ENCODE measurements at regions not wholly inside any gene's neighbourhood (a gene's known extent, or its start where the extent isn't known, plus 50 kb on each side); places are given as distances from the start of the nearest gene placed in this dataset.
A peak's percentile ranks its signal among the peaks of the same experiment; 100 is the strongest.

DNA sequence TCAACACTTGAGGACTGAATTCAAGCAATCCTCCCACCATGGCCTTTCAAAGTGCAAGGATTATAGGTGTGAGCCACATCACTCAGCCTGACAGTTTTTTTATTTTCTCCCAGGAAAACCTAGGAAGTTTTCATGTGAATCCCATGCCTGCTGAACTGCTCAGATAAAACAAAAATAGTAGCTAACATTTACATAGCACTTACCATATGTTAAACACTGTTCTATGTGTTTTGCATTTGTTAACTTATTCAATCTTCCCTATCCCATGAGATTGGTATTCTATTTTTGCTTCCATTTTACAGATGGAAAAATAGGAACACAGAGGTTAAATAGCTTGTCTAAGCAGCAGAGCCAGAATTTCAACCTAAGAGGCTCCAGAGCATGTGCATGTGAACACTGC lies 157.4 kb upstream of the KCTD1 start:
- H3K9me3 ChIP-seq (ENCODE audit: control insufficient read depth in 2 of 3, low read length in 3 of 3) = no peaks in the 10 kb centered on the region
- no peaks in the 10 kb centered on the region for H3K4me1 ChIP-seq (ENCODE audit: control insufficient read depth in 2 of 2, insufficient read depth in 2 of 2, low read length in 2 of 2)
- no peak overlapping the region for H3K27ac Mint-ChIP-seq
- CTCF ChIA-PET = no interaction called here
- DNase-seq = no peak
- H3K4me3 Mint-ChIP-seq = no peak overlapping the region
- no peaks in the 10 kb centered on the region for H3K36me3 Mint-ChIP-seq
- peaks cover 6 to 17% (median 6%) of the 10 kb centered on the region in 5 donors for H3K27me3 Mint-ChIP-seq
- peaks cover 0 to 13% (median 0%) of the 10 kb centered on the region in 7 donors for H3K4me1 Mint-ChIP-seq
- H3K36me3 ChIP-seq (ENCODE audit: control insufficient read depth in 2 of 3, insufficient read depth in 3 of 3, low read length in 3 of 3) = no peaks in the 10 kb centered on the region
- no peaks in the 10 kb centered on the region for H3K27me3 ChIP-seq (ENCODE audit: control insufficient read depth in 2 of 2, insufficient read depth in 2 of 2, low read length in 2 of 2)
- no peak overlapping the region for H3K27ac ChIP-seq (ENCODE audit: low read depth, low read length)
- POLR2A ChIA-PET = no interaction called here
- intact Hi-C loops (cut with micrococcal nuclease) = no loop called here
- ATAC-seq = no peak
- H3K4me3 ChIP-seq (ENCODE audit: low read length) = no peak overlapping the region
- peaks cover 0 to 4% (median 0%) of the 10 kb centered on the region in 11 donors for H3K9me3 Mint-ChIP-seq

DNA sequence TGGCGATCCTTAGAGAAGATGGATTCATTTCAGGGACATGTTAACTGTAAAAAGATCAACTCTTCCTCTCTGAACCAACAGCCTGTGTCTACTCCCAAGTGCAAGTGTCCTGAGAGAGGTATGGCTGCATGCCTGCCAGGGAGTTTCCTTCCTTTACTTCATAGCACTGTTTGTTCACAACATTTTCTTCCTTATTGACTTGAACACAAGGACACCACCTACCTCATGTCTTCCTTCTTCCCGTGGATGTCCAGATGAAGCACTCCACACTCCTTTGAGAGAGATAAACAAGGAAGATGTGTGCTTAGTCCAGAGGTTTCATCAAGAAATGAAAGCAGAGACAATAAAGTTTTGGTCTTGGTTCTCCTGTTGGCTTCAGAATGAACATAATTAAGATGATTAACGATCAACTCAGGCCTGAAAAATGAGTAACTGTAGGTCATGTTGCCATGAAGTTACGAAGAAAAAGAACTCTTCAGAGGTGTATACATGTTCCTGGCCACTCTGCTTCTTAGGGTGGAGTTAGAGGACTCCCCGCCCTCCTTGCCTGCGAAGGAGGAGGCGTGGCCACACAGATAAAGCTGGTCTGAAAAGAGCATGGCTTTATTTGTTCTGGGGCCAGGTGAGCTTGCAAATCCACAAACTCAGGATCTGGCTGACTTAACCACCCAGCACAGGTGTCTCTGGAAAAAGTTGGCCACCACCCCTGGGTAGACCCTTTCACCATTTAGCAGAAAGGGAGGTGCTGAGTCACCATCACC lies 155.0 kb upstream of the KCTD1 start:
- ChIA-PET CTCF (no interaction called here), POLR2A (no interaction called here)
- no peak for ATAC-seq
- no peak for DNase-seq
- Histone ChIP-seq H3K4me1 (ENCODE audit: control insufficient read depth in 2 of 2, insufficient read depth in 2 of 2, low read length in 2 of 2) (no peaks in the 10 kb centered on the region), H3K4me3 (ENCODE audit: low read length) (no peak overlapping the region), H3K9me3 (ENCODE audit: control insufficient read depth in 2 of 3, low read length in 3 of 3) (no peaks in the 10 kb centered on the region), H3K27ac (ENCODE audit: low read depth, low read length) (no peak overlapping the region), H3K36me3 (ENCODE audit: control insufficient read depth in 2 of 3, insufficient read depth in 3 of 3, low read length in 3 of 3) (no peaks in the 10 kb centered on the region), H3K27me3 (ENCODE audit: control insufficient read depth in 2 of 2, insufficient read depth in 2 of 2, low read length in 2 of 2) (no peaks in the 10 kb centered on the region)
- intact Hi-C loops (cut with micrococcal nuclease) = no loop called here
- Mint-ChIP-seq H3K4me1 (peaks cover 0 to 2% (median 0%) of the 10 kb centered on the region in 7 donors), H3K9me3 (peaks cover 0 to 3% (median 0%) of the 10 kb centered on the region in 11 donors), H3K36me3 (no peaks in the 10 kb centered on the region), H3K27me3 (peaks cover 0 to 10% (median 1%) of the 10 kb centered on the region in 5 donors), H3K4me3 (no peak overlapping the region), H3K27ac (no peak overlapping the region)

DNA sequence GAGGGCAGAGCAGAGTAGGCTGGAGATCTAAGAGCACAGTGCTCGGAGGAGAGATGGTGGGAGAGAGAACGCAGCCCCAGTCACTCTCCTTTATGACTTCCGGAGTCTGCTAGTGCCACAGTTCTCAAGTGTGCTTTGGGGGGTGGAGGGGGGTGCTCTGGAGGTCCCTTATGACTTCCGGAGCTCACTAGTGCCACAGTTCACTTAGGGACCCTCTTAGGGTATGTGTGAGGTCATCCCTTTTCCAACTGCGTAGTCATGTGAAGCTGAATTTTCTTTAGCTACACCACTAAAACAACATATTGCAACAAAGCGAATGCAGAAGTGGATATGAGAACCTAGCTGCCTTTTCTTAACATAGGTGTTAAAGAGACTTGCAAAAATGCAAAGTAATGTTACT lies 153.7 kb upstream of the KCTD1 start:
- Mint-ChIP-seq H3K36me3 (no peaks in the 10 kb centered on the region), H3K27ac (no peak overlapping the region), H3K4me1 (peaks cover 0 to 2% (median 0%) of the 10 kb centered on the region in 7 donors), H3K27me3 (peaks cover 0 to 9% (median 6%) of the 10 kb centered on the region in 5 donors), H3K4me3 (no peak overlapping the region), H3K9me3 (peaks cover 0 to 3% (median 0%) of the 10 kb centered on the region in 11 donors)
- H3K27ac ChIP-seq (ENCODE audit: low read depth, low read length) = no peak overlapping the region
- H3K27me3 ChIP-seq (ENCODE audit: control insufficient read depth in 2 of 2, insufficient read depth in 2 of 2, low read length in 2 of 2) = no peaks in the 10 kb centered on the region
- DNase-seq (no peak), ATAC-seq (no peak)
- CTCF ChIA-PET = no interaction called here
- H3K4me3 ChIP-seq (ENCODE audit: low read length) = no peak overlapping the region
- H3K9me3 ChIP-seq (ENCODE audit: control insufficient read depth in 2 of 3, low read length in 3 of 3) = no peaks in the 10 kb centered on the region
- no peaks in the 10 kb centered on the region for H3K4me1 ChIP-seq (ENCODE audit: control insufficient read depth in 2 of 2, insufficient read depth in 2 of 2, low read length in 2 of 2)
- intact Hi-C loops (cut with micrococcal nuclease) = no loop called here
- H3K36me3 ChIP-seq (ENCODE audit: control insufficient read depth in 2 of 3, insufficient read depth in 3 of 3, low read length in 3 of 3) = no peaks in the 10 kb centered on the region
- POLR2A ChIA-PET = no interaction called here

DNA sequence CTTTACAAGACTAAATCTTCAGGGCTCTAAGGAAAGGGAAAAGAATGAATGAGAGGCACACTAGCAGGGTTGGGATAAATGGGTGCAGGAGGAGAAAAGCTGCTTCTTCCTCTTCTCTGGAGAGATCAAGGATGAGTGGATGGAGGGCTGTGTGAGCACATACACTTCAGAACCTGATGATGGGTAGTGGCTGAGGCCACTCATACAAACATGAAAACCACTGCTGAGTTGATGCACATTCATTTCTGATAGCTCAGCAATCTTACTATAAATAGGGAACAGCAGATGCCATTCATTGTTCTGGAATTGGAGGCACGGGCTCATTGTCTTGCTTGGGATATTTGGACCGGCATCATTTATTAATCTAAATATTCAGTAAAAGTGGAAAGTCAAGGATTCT lies 152.4 kb upstream of the KCTD1 start:
- H3K36me3 ChIP-seq (ENCODE audit: control insufficient read depth in 2 of 3, insufficient read depth in 3 of 3, low read length in 3 of 3) = no peaks in the 10 kb centered on the region
- ATAC-seq = peak; percentile 26
- intact Hi-C loops (cut with micrococcal nuclease) = no loop called here
- peaks cover 2 to 11% (median 8%) of the 10 kb centered on the region in 5 donors for H3K27me3 Mint-ChIP-seq
- no peak for DNase-seq
- H3K36me3 Mint-ChIP-seq = no peaks in the 10 kb centered on the region
- H3K9me3 Mint-ChIP-seq = peaks cover 0 to 3% (median 0%) of the 10 kb centered on the region in 11 donors
- CTCF ChIA-PET = no interaction called here
- H3K4me1 Mint-ChIP-seq = peaks cover 0 to 2% (median 0%) of the 10 kb centered on the region in 7 donors
- no peaks in the 10 kb centered on the region for H3K9me3 ChIP-seq (ENCODE audit: control insufficient read depth in 2 of 3, low read length in 3 of 3)
- no peak overlapping the region for H3K4me3 ChIP-seq (ENCODE audit: low read length)
- H3K4me1 ChIP-seq (ENCODE audit: control insufficient read depth in 2 of 2, insufficient read depth in 2 of 2, low read length in 2 of 2) = no peaks in the 10 kb centered on the region
- POLR2A ChIA-PET = no interaction called here
- no peaks in the 10 kb centered on the region for H3K27me3 ChIP-seq (ENCODE audit: control insufficient read depth in 2 of 2, insufficient read depth in 2 of 2, low read length in 2 of 2)
- H3K27ac Mint-ChIP-seq = no peak overlapping the region
- H3K27ac ChIP-seq (ENCODE audit: low read depth, low read length) = no peak overlapping the region
- no peak overlapping the region for H3K4me3 Mint-ChIP-seq

DNA sequence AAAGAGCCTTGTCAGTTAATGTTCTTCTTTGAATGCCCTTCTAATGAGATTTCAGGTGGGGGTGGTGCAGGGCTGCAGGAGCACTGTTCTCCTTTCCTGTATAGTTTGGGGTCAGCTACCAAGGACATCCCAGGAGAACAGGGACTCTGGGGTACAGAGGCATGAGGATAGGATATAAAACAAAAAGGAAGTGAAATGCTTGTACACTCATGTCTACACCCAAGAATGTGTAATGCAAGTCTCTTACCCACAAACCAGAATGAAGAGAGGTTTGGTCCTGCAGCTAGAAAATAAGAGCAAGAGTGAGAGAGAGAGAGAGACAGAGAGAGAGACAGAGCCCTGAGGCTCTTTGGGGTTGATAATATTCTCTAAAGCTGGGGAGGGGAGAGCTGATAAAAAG lies 151.8 kb upstream of the KCTD1 start:
- H3K27me3 Mint-ChIP-seq = peaks cover 2 to 15% (median 9%) of the 10 kb centered on the region in 5 donors
- ChIA-PET CTCF (no interaction called here), POLR2A (no interaction called here)
- H3K4me3 Mint-ChIP-seq = no peak overlapping the region
- H3K27ac Mint-ChIP-seq = no peak overlapping the region
- DNase-seq (no peak), ATAC-seq (no peak)
- H3K4me1 ChIP-seq (ENCODE audit: control insufficient read depth in 2 of 2, insufficient read depth in 2 of 2, low read length in 2 of 2) = no peaks in the 10 kb centered on the region
- intact Hi-C loops (cut with micrococcal nuclease) = no loop called here
- peaks cover 0 to 5% (median 0%) of the 10 kb centered on the region in 11 donors for H3K9me3 Mint-ChIP-seq
- H3K27ac ChIP-seq (ENCODE audit: low read depth, low read length) = no peak overlapping the region
- H3K4me3 ChIP-seq (ENCODE audit: low read length) = no peak overlapping the region
- H3K4me1 Mint-ChIP-seq = peaks cover 0 to 2% (median 0%) of the 10 kb centered on the region in 7 donors
- no peaks in the 10 kb centered on the region for H3K27me3 ChIP-seq (ENCODE audit: control insufficient read depth in 2 of 2, insufficient read depth in 2 of 2, low read length in 2 of 2)
- H3K9me3 ChIP-seq (ENCODE audit: control insufficient read depth in 2 of 3, low read length in 3 of 3) = no peaks in the 10 kb centered on the region
- H3K36me3 Mint-ChIP-seq = no peaks in the 10 kb centered on the region
- no peaks in the 10 kb centered on the region for H3K36me3 ChIP-seq (ENCODE audit: control insufficient read depth in 2 of 3, insufficient read depth in 3 of 3, low read length in 3 of 3)

DNA sequence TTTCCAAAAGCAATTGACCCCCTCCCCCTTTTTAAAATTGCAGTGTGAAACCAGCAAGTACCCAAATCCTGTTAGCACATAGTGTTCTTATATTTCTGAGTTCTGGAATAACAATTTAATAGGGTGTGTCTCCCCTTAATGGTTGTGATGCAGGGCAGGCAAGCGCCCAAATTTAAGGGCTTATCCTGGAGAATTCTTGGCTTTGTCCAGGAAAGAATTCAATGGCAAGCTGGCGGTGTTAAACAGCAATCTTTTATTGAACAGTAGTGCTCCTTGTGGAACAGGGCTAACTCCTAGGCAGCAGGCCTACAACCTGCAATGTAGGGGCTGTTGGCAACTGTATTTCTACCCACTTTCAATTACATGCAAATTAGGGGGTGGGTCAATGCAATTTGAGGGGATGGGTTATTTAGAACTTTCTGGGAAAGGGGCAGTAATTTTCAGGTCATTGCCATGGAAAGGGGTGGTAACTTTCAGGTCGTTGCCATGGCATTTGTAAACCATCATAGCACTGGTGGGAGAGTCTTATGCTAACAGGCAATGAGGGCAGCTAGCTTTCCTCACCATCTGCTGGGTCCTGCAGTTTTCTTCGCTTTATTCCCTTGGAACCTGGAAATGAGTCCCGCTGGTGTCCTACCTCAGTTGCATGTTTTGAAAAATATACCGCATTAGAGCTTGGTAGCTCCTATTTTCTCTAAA lies 149.0 kb upstream of the KCTD1 start:
- intact Hi-C loops (cut with micrococcal nuclease) = no loop called here
- H3K4me3 ChIP-seq (ENCODE audit: low read length) = no peak overlapping the region
- H3K27me3 ChIP-seq (ENCODE audit: control insufficient read depth in 2 of 2, insufficient read depth in 2 of 2, low read length in 2 of 2) = no peaks in the 10 kb centered on the region
- no peaks in the 10 kb centered on the region for H3K4me1 ChIP-seq (ENCODE audit: control insufficient read depth in 2 of 2, insufficient read depth in 2 of 2, low read length in 2 of 2)
- no peak overlapping the region for H3K27ac ChIP-seq (ENCODE audit: low read depth, low read length)
- Mint-ChIP-seq H3K36me3 (no peaks in the 10 kb centered on the region), H3K9me3 (peaks cover 0 to 15% (median 0%) of the 10 kb centered on the region in 11 donors), H3K27ac (no peak overlapping the region), H3K4me1 (peaks cover 0 to 2% (median 0%) of the 10 kb centered on the region in 7 donors), H3K27me3 (peaks cover 0 to 31% (median 16%) of the 10 kb centered on the region in 5 donors), H3K4me3 (no peak overlapping the region)
- POLR2A ChIA-PET = no interaction called here
- no peak for DNase-seq
- no peaks in the 10 kb centered on the region for H3K36me3 ChIP-seq (ENCODE audit: control insufficient read depth in 2 of 3, insufficient read depth in 3 of 3, low read length in 3 of 3)
- H3K9me3 ChIP-seq (ENCODE audit: control insufficient read depth in 2 of 3, low read length in 3 of 3) = no peaks in the 10 kb centered on the region
- ATAC-seq = no peak
- CTCF ChIA-PET = no interaction called here

DNA sequence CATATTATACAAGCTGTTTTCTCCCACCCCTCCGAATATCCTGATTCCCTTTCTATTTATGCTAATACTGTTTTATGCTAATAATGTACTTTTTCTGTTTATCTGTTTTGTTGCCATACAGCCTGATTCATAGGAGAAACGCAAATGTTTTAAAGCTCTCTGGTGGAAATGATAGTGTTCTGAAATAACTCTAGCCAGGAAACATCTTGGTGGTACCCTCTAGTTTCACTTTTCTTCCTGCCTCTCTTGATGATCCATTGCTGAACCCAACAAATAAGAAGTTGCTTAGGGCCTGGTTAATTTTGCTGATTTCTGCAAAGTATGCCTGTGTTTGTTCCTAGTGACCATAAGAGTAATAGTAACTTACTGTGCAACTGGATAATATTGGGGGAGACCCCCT lies 148.4 kb upstream of the KCTD1 start:
- peaks cover 0 to 16% (median 2%) of the 10 kb centered on the region in 11 donors for H3K9me3 Mint-ChIP-seq
- Histone ChIP-seq H3K36me3 (ENCODE audit: control insufficient read depth in 2 of 3, insufficient read depth in 3 of 3, low read length in 3 of 3) (no peaks in the 10 kb centered on the region), H3K27ac (ENCODE audit: low read depth, low read length) (no peak overlapping the region), H3K27me3 (ENCODE audit: control insufficient read depth in 2 of 2, insufficient read depth in 2 of 2, low read length in 2 of 2) (no peaks in the 10 kb centered on the region), H3K9me3 (ENCODE audit: control insufficient read depth in 2 of 3, low read length in 3 of 3) (no peaks in the 10 kb centered on the region), H3K4me3 (ENCODE audit: low read length) (no peak overlapping the region), H3K4me1 (ENCODE audit: control insufficient read depth in 2 of 2, insufficient read depth in 2 of 2, low read length in 2 of 2) (no peaks in the 10 kb centered on the region)
- H3K4me1 Mint-ChIP-seq = peaks cover 0 to 2% (median 0%) of the 10 kb centered on the region in 7 donors
- CTCF ChIA-PET = no interaction called here
- H3K36me3 Mint-ChIP-seq = no peaks in the 10 kb centered on the region
- intact Hi-C loops (cut with micrococcal nuclease) = no loop called here
- H3K27ac Mint-ChIP-seq = no peak overlapping the region
- POLR2A ChIA-PET = no interaction called here
- DNase-seq = no peak
- H3K27me3 Mint-ChIP-seq = peaks cover 0 to 31% (median 16%) of the 10 kb centered on the region in 5 donors
- ATAC-seq = no peak
- no peak overlapping the region for H3K4me3 Mint-ChIP-seq

All from naive thymus-derived CD4-positive, alpha-beta T cell (primary cell).